CD4-positive, alpha-beta T cell (primary cell): ENCODE measurements at regions not wholly inside any gene's neighbourhood (a gene's known extent, or its start where the extent isn't known, plus 50 kb on each side); places are given as distances from the start of the nearest gene placed in this dataset.

Experiments used
- ATAC-seq: fragments of 200-7000 bp; cut with Tn5 transposase; one replicate; pipeline ENCODE4 v1.10.0; 2022; ENCODE audit warnings: mild to moderate bottlenecking; ENCODE audit not compliant: poor library complexity
- CTCF ChIA-PET: fragments of 350-600 bp; sonication (Branson Sonifier 250); formaldehyde crosslinking; loops from one replicate; lab custom pipeline; 2021; ENCODE audit warnings: antibody characterized with exemption, inconsistent platforms; lab: Charles Lee
- POLR2A ChIA-PET: fragments of 350-600 bp; sonication (Branson Sonifier 250); formaldehyde crosslinking; loops from one replicate; lab custom pipeline; 2021; ENCODE audit warnings: antibody characterized with exemption, inconsistent platforms; lab: Charles Lee
- DNase-seq, 14 experiments: peaks; one replicate each; pipeline ENCODE4 v3.0.0-alpha.2; 2013 to 2020; ENCODE audit warnings: mixed read lengths in 2 of 14
- H3K27ac ChIP-seq, 2 donors: one replicate each; pipeline versions ENCODE4 v1.5.1 to v1.7.0; 2013; ENCODE audit warnings: low read length in 2 of 2, low read depth in 1 of 2, mild to moderate bottlenecking in 1 of 2
- H3K27me3 ChIP-seq, 2 experiments: 1 replicate in 1 of 2; 2 replicates in 1 of 2; pipeline versions ENCODE4 v1.6.1 to v1.7.0; 2013; ENCODE audit warnings: low read length in 2 of 2, control low read depth in 1 of 2, mild to moderate bottlenecking in 1 of 2, moderate library complexity in 1 of 2; ENCODE audit not compliant: insufficient read depth in 2 of 2, control insufficient read depth in 1 of 2
- H3K36me3 ChIP-seq: one replicate; pipeline ENCODE4 v1.6.1; 2013; ENCODE audit warnings: low read length, control low read depth; ENCODE audit not compliant: insufficient read depth
- H3K4me1 ChIP-seq: one replicate; pipeline ENCODE4 v1.6.1; 2013; ENCODE audit warnings: low read length, control low read depth; ENCODE audit not compliant: insufficient read depth
- H3K4me3 ChIP-seq: one replicate; pipeline ENCODE4 v1.5.1; 2013; ENCODE audit warnings: mild to moderate bottlenecking, low read length, moderate library complexity
- H3K9me3 ChIP-seq, 2 experiments: 1 replicate in 1 of 2; 2 replicates in 1 of 2; pipeline versions ENCODE4 v1.6.1 to v1.7.0; 2013; ENCODE audit warnings: low read length in 2 of 2, mild to moderate bottlenecking in 2 of 2, control low read depth in 1 of 2, moderate library complexity in 1 of 2; ENCODE audit not compliant: control insufficient read depth in 1 of 2, insufficient read depth in 1 of 2
- H3K27ac Mint-ChIP-seq: one replicate; pipeline ENCODE4 v1.8.0; 2020; ENCODE audit warnings: mixed read lengths
- H3K27me3 Mint-ChIP-seq: one replicate; pipeline ENCODE4 v1.8.0; 2021; ENCODE audit warnings: mixed read lengths
- H3K36me3 Mint-ChIP-seq: one replicate; pipeline ENCODE4 v1.8.0; 2021; ENCODE audit warnings: low read depth, mixed read lengths
- H3K4me1 Mint-ChIP-seq: one replicate; pipeline ENCODE4 v1.8.0; 2021; ENCODE audit warnings: low read depth, mixed read lengths
- H3K4me3 Mint-ChIP-seq: one replicate; pipeline ENCODE4 v1.8.0; 2020; ENCODE audit warnings: mild to moderate bottlenecking, mixed read lengths
- H3K9me3 Mint-ChIP-seq: one replicate; pipeline ENCODE4 v1.8.0; 2020; ENCODE audit warnings: mixed read lengths
- intact Hi-C, 2 experiments: fragments of 100-400 bp; cut with DNase I in 1 of 2; cut with micrococcal nuclease in 1 of 2; formaldehyde crosslinking; loops; one replicate each; pipeline versions ENCODE4 v1.15.1 to v1.9.0; 2023 to 2025; cut with DNase I, micrococcal nuclease
- TF ChIP-seq, protein P1 (sequence below): fragments of 200-600 bp; IDR thresholded peaks from one replicate; pipeline ENCODE4 v1.8.0; 2022; ENCODE audit warnings: antibody characterized with exemption, mild to moderate bottlenecking

DNA sequence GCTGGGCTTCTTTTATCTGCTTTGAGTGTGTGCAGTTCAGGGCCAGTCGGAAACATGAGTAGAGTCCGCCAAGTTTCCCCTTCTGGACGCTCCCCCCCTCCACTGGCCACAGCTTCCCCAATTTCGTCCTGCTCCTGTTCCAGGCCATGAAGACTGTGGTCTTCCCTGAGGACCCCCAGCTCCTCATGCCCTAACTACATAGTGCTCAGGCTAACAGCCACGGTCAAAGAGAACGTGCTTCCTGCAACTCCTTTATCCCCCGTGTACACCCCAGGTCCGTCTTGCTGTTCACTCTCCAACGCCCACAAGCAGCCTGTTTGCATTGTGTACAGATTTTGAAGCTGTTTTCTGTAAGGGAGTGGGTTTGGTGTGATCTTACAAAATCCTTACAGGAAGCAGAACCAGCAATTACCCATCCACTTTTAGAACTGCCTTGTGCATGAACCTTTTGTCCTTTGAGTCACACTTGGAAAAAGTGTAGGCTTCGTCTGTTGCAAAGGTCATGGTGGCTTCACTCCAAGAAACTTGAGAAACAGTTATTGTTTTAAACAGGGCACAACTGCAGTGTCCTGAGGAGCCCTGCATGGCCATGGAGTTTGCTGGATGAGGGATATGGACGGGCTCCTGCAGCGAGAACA is 77.0 kb upstream of the FAM20C start:
- peaks cover 18% of the 10 kb centered on the region for H3K9me3 Mint-ChIP-seq
- no peak overlapping the region for H3K27ac Mint-ChIP-seq
- H3K4me1 Mint-ChIP-seq = no peaks in the 10 kb centered on the region
- CTCF ChIA-PET = no interaction called here
- intact Hi-C loops = no loop called here
- H3K4me1 ChIP-seq = peaks cover 5% of the 10 kb centered on the region
- POLR2A ChIA-PET = no interaction called here
- peaks cover 10 to 14% of the 10 kb centered on the region in 2 experiments for H3K9me3 ChIP-seq
- H3K4me3 ChIP-seq = no peak overlapping the region
- H3K36me3 ChIP-seq = no peaks in the 10 kb centered on the region
- H3K27ac ChIP-seq = no peak overlapping the region
- TF ChIP-seq, protein P1, sequence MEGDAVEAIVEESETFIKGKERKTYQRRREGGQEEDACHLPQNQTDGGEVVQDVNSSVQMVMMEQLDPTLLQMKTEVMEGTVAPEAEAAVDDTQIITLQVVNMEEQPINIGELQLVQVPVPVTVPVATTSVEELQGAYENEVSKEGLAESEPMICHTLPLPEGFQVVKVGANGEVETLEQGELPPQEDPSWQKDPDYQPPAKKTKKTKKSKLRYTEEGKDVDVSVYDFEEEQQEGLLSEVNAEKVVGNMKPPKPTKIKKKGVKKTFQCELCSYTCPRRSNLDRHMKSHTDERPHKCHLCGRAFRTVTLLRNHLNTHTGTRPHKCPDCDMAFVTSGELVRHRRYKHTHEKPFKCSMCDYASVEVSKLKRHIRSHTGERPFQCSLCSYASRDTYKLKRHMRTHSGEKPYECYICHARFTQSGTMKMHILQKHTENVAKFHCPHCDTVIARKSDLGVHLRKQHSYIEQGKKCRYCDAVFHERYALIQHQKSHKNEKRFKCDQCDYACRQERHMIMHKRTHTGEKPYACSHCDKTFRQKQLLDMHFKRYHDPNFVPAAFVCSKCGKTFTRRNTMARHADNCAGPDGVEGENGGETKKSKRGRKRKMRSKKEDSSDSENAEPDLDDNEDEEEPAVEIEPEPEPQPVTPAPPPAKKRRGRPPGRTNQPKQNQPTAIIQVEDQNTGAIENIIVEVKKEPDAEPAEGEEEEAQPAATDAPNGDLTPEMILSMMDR = no peak
- no peaks in the 10 kb centered on the region for H3K36me3 Mint-ChIP-seq
- H3K4me3 Mint-ChIP-seq = no peak overlapping the region
- ATAC-seq = no peak
- peaks cover 73% of the 10 kb centered on the region for H3K27me3 Mint-ChIP-seq
- peaks cover 22 to 23% of the 10 kb centered on the region in 2 experiments for H3K27me3 ChIP-seq
- peak in 2 of 14 experiments; percentile 43 to 46 for DNase-seq

DNA sequence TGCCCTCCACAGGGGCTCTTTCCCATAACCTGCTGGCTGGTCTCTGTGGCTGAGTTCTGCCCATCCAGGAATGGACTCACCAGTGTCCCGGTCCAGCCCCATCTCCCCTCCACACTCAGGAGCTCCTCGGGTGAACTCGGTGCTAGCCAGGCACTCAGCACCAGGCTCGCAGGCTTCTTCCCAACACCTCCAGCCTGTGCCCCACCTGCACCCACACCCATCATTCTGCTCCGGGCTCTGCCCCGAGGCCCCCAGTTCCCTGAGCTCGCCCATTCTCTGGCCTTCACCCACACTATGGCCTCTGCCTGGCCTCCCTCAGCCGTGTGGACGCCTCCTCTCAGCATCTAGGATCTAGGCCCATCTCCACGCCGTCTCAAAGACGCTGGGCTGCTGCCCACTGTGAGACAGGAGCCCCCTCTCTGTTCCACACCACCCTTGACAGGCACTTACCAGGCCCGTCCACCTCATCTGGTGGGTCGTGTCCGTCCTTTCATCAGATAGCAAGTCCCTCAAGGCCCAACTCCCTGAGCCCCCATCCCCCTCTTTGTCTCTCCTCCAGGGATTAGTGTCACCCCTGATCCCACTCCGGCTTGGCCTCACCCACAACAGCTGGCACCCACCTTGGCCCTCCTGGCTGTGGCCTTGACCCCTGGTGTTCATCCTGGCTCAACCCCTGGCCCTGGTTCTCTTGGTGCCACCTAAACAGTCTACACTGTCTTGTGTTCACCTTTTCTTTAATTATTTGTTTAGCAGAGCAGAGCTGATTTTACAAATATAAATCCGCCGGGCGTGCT is 76.0 kb upstream of the FAM20C start:
- intact Hi-C loops = no loop called here
- H3K36me3 ChIP-seq = no peaks in the 10 kb centered on the region
- peaks cover 63% of the 10 kb centered on the region for H3K27me3 Mint-ChIP-seq

DNA sequence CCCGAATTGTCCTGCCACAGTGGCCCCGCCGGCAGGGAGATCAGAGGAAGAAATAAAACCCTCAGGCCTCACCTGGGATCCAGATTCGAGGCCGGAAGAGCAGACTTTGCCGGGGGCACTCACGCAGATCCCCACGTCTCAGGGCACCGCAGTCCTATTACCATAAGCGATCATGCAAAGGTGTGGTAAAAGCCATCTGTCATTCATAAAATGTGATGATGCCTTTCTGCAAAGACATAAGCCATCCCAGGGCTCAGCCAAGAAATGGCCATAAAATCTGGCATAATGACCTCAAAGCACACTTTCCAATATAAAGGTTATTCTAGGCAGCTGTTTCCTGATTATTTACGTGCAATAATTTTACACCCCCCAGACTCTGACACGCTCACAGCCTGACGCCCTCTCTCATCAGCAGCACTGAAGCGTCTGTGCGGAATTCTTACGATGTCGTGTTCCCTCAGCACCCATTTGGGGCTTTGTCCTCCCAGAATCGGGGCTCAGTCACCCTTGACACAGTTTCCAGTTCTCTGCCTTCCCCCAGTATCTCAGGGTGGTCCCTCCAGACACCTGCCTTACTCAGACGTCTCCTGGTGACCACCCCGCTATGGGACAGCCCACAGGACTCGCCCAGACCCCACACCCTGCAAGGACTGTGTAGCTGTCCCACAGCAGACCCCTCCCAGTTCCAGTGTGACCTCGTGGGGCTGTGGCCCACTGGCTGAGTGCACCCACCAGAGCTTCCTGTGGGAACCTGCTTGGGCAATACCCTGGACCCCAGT is 74.3 kb upstream of the FAM20C start:
- ATAC-seq = no peak
- Mint-ChIP-seq H3K27me3 (peaks cover 47% of the 10 kb centered on the region), H3K4me1 (no peaks in the 10 kb centered on the region), H3K4me3 (no peak overlapping the region), H3K36me3 (no peaks in the 10 kb centered on the region), H3K27ac (no peak overlapping the region), H3K9me3 (peaks cover 8% of the 10 kb centered on the region)
- CTCF ChIA-PET = no interaction called here
- H3K27ac ChIP-seq = no peak overlapping the region
- intact Hi-C loops = no loop called here
- DNase-seq = no peak
- H3K4me1 ChIP-seq = peaks cover 5% of the 10 kb centered on the region
- H3K4me3 ChIP-seq = no peak overlapping the region
- peaks cover 20 to 23% of the 10 kb centered on the region in 2 experiments for H3K27me3 ChIP-seq
- H3K36me3 ChIP-seq = no peaks in the 10 kb centered on the region
- POLR2A ChIA-PET = no interaction called here
- TF ChIP-seq, protein P1 = no peak
- peaks cover 0 to 9% of the 10 kb centered on the region in 2 experiments for H3K9me3 ChIP-seq

More for the DNA sequence above, 76.0 kb upstream of the FAM20C start:
- Histone ChIP-seq H3K27me3 (peaks cover 20 to 23% of the 10 kb centered on the region in 2 experiments), H3K27ac (no peak overlapping the region), H3K9me3 (peaks cover 5 to 9% of the 10 kb centered on the region in 2 experiments), H3K4me3 (no peak overlapping the region), H3K4me1 (peaks cover 5% of the 10 kb centered on the region)
- peaks cover 16% of the 10 kb centered on the region for H3K9me3 Mint-ChIP-seq
- no peak overlapping the region for H3K27ac Mint-ChIP-seq
- TF ChIP-seq, protein P1 = no peak
- CTCF ChIA-PET = no interaction called here
- H3K4me3 Mint-ChIP-seq = no peak overlapping the region
- no peak for ATAC-seq
- no peaks in the 10 kb centered on the region for H3K36me3 Mint-ChIP-seq
- H3K4me1 Mint-ChIP-seq = no peaks in the 10 kb centered on the region
- POLR2A ChIA-PET = no interaction called here
- DNase-seq = no peak
